ENCODE measurements at regions not wholly inside any gene's neighbourhood (a gene's known extent, or its start where the extent isn't known, plus 50 kb on each side); places are given as distances from the start of the nearest gene placed in this dataset.
A peak's percentile ranks its signal among the peaks of the same experiment; 100 is the strongest.

DNA sequence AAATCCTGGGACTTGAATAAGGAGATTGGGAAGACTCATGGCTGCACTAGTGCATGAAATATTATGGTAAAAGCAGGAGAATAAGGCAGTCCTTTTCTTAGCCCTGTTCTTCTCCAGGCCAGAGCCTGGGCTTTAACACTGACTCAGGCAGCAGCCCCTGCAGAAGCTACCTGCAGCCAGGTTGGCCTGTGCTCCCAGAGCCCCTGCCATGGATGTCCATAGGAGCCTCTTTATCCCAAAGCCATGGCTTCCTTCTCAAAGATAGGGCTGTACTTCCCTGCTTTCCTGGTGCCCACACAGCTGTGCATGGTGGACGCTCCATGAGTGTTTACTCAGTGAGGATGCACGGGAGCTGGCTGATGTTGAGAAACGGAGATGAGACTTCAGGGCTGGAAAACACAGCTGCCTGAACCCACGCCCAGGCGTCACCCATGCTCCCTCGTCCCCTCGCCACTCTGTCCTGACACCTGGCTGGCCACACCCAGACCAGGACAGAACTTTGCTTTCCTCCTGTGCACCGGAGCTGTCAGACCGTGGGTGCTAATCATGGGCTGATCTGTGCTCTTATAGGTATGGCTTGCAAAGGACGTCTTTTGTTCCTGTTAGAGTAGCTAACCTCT lies 135.5 kb downstream of the GLI2 start:
- TF ChIP-seq, protein P1, sequence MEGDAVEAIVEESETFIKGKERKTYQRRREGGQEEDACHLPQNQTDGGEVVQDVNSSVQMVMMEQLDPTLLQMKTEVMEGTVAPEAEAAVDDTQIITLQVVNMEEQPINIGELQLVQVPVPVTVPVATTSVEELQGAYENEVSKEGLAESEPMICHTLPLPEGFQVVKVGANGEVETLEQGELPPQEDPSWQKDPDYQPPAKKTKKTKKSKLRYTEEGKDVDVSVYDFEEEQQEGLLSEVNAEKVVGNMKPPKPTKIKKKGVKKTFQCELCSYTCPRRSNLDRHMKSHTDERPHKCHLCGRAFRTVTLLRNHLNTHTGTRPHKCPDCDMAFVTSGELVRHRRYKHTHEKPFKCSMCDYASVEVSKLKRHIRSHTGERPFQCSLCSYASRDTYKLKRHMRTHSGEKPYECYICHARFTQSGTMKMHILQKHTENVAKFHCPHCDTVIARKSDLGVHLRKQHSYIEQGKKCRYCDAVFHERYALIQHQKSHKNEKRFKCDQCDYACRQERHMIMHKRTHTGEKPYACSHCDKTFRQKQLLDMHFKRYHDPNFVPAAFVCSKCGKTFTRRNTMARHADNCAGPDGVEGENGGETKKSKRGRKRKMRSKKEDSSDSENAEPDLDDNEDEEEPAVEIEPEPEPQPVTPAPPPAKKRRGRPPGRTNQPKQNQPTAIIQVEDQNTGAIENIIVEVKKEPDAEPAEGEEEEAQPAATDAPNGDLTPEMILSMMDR (IDR thresholded peaks at IDR 0.05), result no peak
- no peak overlapping the region for H3K4me3 Mint-ChIP-seq
- H3K36me3 Mint-ChIP-seq (ENCODE audit: low read depth), result no peaks in the 10 kb centered on the region
- no peaks in the 10 kb centered on the region for H3K9me3 Mint-ChIP-seq
- peaks cover 81% of the 10 kb centered on the region for H3K4me1 Mint-ChIP-seq
- peaks cover 19% of the 10 kb centered on the region for H3K27me3 Mint-ChIP-seq (ENCODE audit: low read depth, poor library complexity)
- no peak for DNase-seq
- H3K27ac Mint-ChIP-seq, result no peak overlapping the region

- Mint-ChIP-seq H3K36me3 (ENCODE audit: low read depth) (no peaks in the 10 kb centered on the region), H3K27ac (no peak overlapping the region), H3K4me3 (no peak overlapping the region), H3K9me3 (no peaks in the 10 kb centered on the region), H3K27me3 (ENCODE audit: low read depth, poor library complexity) (peaks cover 12% of the 10 kb centered on the region), H3K4me1 (peaks cover 82% of the 10 kb centered on the region)
- DNase-seq, result no peak
- TF ChIP-seq, protein P1 (IDR thresholded peaks at IDR 0.05), result no peak
Measured at GRCh38 chr2:120871881-120872620, 136.4 kb downstream of the GLI2 start.

DNA sequence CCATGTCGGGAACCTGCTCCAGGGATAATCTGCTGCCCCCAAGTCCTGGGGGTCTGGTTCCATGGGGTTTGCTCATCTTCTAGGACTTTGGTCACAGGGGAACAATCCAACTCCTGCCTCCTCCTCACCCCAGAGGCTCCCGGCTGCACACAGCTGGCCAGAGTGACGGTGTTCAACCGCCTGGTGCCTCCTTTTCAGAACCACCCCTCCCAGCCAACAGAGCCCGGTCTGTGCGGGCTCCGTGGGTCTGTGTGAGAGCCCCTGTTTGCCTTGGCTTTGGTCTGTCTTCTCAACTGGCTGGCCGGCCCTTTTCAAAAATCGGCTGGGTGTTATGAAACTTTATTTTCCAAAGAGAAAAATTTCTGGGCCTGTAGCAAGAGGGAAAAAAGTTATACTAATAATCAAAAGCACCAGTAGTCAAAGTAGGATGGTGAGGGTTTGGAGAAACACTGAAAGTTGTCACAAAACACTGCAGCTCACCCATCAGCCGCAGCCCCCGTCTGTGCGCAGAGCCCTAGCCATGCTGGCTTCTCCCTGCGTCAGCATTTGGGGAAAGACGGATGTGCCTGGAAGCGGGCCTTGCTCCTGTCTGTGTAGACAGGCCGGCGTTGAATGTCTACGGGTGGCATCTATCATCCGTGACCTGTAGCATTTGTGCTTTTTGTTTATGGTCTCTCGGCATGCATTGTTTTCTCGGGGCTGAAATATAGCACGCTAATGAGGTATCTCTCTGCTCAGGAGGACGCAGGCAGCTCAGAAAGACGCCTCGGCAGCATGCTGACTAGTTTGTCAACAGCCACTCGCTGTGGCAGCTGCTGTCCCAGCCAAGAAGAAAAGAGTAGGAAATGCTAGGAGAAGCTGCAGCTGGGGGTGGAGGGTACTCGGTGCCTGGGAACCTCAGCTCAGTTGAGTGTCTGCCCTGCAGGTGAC lies 138.6 kb downstream of the GLI2 start:
- Mint-ChIP-seq H3K4me1 (peaks cover 75% of the 10 kb centered on the region), H3K9me3 (no peaks in the 10 kb centered on the region), H3K4me3 (no peak overlapping the region), H3K27me3 (ENCODE audit: low read depth, poor library complexity) (peaks cover 4% of the 10 kb centered on the region), H3K27ac (peak overlapping the region; percentile 12), H3K36me3 (ENCODE audit: low read depth) (no peaks in the 10 kb centered on the region)
- TF ChIP-seq, protein P1 (IDR thresholded peaks at IDR 0.05), result no peak
- peak; percentile 28 for DNase-seq

DNA sequence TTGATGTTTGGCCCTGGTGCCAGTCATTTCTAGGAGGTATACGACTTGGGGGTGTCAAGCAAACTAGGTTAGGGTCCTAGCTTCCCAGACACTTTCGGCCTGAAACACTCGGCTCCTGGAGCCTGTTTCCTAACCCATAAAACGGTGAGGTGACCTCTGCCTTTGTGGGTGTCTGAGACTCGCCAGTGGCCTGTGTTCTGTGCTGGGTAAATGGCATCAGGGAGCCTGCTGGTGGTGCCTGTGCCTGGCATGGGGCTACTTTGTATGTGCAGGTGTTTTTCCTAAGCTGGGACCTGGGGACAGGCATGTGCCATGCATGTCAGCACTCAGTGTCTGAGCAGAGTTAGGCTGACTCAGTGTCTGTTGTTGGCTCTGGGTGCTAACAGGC lies 139.2 kb downstream of the GLI2 start:
- H3K36me3 Mint-ChIP-seq (ENCODE audit: low read depth), result no peaks in the 10 kb centered on the region
- no peak overlapping the region for H3K27ac Mint-ChIP-seq
- peaks cover 10% of the 10 kb centered on the region for H3K27me3 Mint-ChIP-seq (ENCODE audit: low read depth, poor library complexity)
- DNase-seq, result no peak
- TF ChIP-seq, protein P1 (IDR thresholded peaks at IDR 0.05), result no peak
- H3K9me3 Mint-ChIP-seq, result no peaks in the 10 kb centered on the region
- peaks cover 75% of the 10 kb centered on the region for H3K4me1 Mint-ChIP-seq
- no peak overlapping the region for H3K4me3 Mint-ChIP-seq

DNA sequence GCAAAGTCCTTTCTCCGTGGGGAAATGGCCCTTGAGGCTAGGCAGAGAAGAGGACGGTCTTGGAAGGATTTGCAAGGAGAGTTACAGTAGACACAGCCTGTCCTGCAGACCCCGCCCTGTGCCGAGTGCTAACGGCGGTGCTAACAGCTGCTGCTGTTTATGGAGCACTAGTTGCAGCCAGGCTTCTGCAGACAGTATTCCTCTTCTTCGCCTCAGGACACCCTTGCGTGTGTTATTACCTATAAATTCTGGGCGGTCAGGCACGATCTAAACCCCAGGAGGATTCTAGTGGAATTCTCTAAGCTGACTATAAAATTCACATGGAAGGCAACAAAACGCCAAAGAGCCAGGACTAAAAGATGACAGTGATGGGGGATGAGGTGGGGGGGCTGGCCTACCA lies 139.8 kb downstream of the GLI2 start:
- Mint-ChIP-seq H3K4me1 (peaks cover 75% of the 10 kb centered on the region), H3K36me3 (ENCODE audit: low read depth) (no peaks in the 10 kb centered on the region), H3K27ac (no peak overlapping the region), H3K9me3 (no peaks in the 10 kb centered on the region), H3K27me3 (ENCODE audit: low read depth, poor library complexity) (peaks cover 13% of the 10 kb centered on the region), H3K4me3 (no peak overlapping the region)
- TF ChIP-seq, protein P1 (IDR thresholded peaks at IDR 0.05), result no peak
- DNase-seq, result no peak
